ENCODE measurements at regions not wholly inside any gene's neighbourhood (a gene's known extent, or its start where the extent isn't known, plus 50 kb on each side); places are given as distances from the start of the nearest gene placed in this dataset.

GRCh38 chr13:83601539-83601938, 280.7 kb downstream of the SLITRK1 start:
- H3K4me3 ChIP-seq: no peak overlapping the region
- H3K36me3 ChIP-seq: no peaks in the 10 kb centered on the region
- DNase-seq (ENCODE audit: low spot score): no peak
- H3K9me3 ChIP-seq: no peaks in the 10 kb centered on the region
- H3K27me3 ChIP-seq: no peaks in the 10 kb centered on the region
- no peak overlapping the region for H3K27ac ChIP-seq
- TF ChIP-seq, protein P1, sequence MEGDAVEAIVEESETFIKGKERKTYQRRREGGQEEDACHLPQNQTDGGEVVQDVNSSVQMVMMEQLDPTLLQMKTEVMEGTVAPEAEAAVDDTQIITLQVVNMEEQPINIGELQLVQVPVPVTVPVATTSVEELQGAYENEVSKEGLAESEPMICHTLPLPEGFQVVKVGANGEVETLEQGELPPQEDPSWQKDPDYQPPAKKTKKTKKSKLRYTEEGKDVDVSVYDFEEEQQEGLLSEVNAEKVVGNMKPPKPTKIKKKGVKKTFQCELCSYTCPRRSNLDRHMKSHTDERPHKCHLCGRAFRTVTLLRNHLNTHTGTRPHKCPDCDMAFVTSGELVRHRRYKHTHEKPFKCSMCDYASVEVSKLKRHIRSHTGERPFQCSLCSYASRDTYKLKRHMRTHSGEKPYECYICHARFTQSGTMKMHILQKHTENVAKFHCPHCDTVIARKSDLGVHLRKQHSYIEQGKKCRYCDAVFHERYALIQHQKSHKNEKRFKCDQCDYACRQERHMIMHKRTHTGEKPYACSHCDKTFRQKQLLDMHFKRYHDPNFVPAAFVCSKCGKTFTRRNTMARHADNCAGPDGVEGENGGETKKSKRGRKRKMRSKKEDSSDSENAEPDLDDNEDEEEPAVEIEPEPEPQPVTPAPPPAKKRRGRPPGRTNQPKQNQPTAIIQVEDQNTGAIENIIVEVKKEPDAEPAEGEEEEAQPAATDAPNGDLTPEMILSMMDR (IDR thresholded peaks at IDR 0.05): no peak
- no peaks in the 10 kb centered on the region for H3K4me1 ChIP-seq

DNA sequence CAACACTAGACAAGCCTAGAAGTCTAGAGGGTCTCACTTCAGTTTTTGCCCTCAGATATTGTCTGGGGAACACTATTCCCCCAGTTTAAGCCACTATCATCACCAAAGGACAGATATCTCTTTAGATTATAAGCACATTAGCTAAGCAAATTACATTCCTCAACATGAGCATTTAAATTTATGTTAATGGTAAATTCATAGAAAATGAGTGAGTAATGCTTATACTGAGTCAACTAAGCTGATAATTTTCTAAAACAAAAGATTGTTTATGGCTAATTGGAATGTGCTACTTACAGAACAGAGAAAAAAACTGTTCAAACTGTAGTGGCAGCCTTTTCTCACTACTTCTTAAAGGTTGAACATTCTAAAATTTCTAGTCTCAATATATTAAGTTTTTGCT, 290.2 kb downstream of the SLITRK1 start:
- H3K4me3 ChIP-seq: no peak overlapping the region
- no peaks in the 10 kb centered on the region for H3K4me1 ChIP-seq
- no peak for DNase-seq (ENCODE audit: low spot score)
- H3K27me3 ChIP-seq: no peaks in the 10 kb centered on the region
- no peak overlapping the region for H3K27ac ChIP-seq
- TF ChIP-seq, protein P1 (IDR thresholded peaks at IDR 0.05): no peak
- H3K36me3 ChIP-seq: no peaks in the 10 kb centered on the region
- no peaks in the 10 kb centered on the region for H3K9me3 ChIP-seq

DNA sequence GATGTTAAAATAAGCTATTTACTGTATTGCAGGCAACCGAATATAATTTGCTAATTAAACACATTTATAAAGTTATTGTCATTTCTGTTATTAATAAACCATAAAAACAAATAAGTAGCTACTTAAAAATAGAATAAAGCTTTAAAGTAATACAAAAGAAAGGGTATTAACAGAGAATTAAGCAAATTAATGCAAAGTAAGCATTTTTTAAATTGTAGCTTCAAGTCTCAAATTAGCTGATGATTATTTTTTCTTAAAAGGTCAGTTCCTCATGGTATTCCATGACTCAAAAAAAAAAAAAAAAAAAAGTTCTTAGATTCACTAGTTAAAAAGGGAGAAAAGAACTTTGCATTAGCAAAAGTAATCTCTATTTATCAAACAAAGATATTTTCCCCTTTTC, 292.5 kb downstream of the SLITRK1 start:
- Histone ChIP-seq H3K9me3 (no peaks in the 10 kb centered on the region), H3K4me3 (no peak overlapping the region), H3K27me3 (no peaks in the 10 kb centered on the region), H3K36me3 (no peaks in the 10 kb centered on the region), H3K4me1 (no peaks in the 10 kb centered on the region), H3K27ac (no peak overlapping the region)
- DNase-seq (ENCODE audit: low spot score): no peak
- TF ChIP-seq, protein P1 (IDR thresholded peaks at IDR 0.05): no peak

- Histone ChIP-seq H3K36me3 (no peaks in the 10 kb centered on the region), H3K27ac (no peak overlapping the region), H3K27me3 (no peaks in the 10 kb centered on the region), H3K4me1 (no peaks in the 10 kb centered on the region), H3K4me3 (no peak overlapping the region), H3K9me3 (no peaks in the 10 kb centered on the region)
- no peak for DNase-seq (ENCODE audit: low spot score)
- TF ChIP-seq, protein P1 (IDR thresholded peaks at IDR 0.05): no peak
Observed at GRCh38 chr13:83577183-83577582, 305.1 kb downstream of the SLITRK1 start.

GRCh38 chr13:83568019-83568418, 314.3 kb downstream of the SLITRK1 start:
- Histone ChIP-seq H3K36me3 (no peaks in the 10 kb centered on the region), H3K4me1 (no peaks in the 10 kb centered on the region), H3K4me3 (no peak overlapping the region), H3K27ac (no peak overlapping the region), H3K27me3 (no peaks in the 10 kb centered on the region), H3K9me3 (no peaks in the 10 kb centered on the region)
- TF ChIP-seq, protein P1 (IDR thresholded peaks at IDR 0.05): no peak
- no peak for DNase-seq (ENCODE audit: low spot score)

- Histone ChIP-seq H3K27ac (no peak overlapping the region), H3K36me3 (no peaks in the 10 kb centered on the region), H3K9me3 (no peaks in the 10 kb centered on the region), H3K4me1 (no peaks in the 10 kb centered on the region), H3K27me3 (no peaks in the 10 kb centered on the region), H3K4me3 (no peak overlapping the region)
- TF ChIP-seq, protein P1 (IDR thresholded peaks at IDR 0.05): no peak
- DNase-seq (ENCODE audit: low spot score): no peak
Observed at GRCh38 chr13:83563499-83563898, 318.8 kb downstream of the SLITRK1 start.
